ENCODE measurements at regions not wholly inside any gene's neighbourhood (a gene's known extent, or its start where the extent isn't known, plus 50 kb on each side); places are given as distances from the start of the nearest gene placed in this dataset.
"Not testable (repeated sequence)": the region's sequence is repeated elsewhere in the genome, so short reads cannot be mapped to it uniquely, and the experiment has no call there.

DNA sequence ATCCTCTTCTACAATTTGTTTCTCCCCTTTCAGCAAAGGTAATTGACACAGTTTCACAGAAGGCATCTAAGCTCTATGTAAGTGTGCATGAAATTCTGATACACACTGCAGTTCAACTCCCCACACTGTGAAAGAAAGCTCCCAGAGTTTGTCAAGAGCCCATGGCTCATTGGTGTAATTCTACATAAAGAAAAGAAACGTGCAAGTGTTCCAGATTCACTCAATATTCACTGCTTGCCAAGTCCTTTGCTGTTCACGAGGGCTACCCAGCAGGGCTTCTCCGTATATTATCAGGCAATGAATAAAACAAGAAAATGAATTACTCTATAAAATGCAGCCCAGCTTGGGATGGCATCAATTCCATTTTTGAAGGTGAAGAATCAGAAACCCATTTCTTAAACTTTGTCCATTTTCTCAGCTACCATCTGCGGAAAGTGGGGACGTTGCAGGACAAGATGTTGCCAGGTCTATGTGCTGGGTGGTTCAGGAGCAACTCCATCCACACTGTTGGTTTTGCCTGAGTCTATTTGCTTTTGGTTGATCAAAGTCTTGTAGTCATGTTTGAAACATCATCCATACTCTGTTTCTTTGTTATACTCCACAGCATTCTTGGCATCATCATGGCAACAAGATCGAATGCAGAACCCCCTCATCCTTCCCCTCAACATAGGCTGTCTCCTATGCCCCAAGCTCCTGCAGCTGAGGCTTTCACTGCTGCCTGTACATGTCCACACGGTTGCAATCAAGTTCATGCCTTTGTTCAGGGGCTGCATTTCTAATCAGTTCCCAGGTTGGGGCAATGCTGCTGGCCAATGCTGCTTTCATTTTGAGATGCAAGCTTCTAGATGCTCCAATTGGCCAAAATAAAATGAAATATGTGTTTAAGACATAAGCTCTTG is 301.8 kb downstream of the MED10 start:
- no peak for DNase-seq (ENCODE audit: low read depth)

DNA sequence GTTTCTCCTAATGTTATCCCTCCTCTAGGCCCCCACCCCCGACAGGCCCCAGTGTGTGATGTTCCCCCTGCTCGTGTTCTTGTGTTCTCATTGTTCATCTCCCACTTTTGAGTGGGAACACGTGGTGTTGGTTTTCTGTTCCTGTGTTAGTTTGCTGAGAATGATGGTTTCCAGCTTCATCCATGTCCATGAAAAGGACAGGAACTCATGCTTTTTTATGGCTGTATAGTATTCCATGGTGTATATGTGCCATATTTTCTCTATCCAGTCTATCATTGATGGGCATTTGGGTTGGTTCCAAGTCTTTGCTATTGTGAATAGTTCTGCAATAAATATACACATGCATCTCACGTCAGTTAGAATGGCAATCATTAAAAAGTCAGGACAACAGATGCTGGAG is 305.9 kb downstream of the MED10 start:
- not testable (repeated sequence) for DNase-seq (ENCODE audit: low read depth)

DNA sequence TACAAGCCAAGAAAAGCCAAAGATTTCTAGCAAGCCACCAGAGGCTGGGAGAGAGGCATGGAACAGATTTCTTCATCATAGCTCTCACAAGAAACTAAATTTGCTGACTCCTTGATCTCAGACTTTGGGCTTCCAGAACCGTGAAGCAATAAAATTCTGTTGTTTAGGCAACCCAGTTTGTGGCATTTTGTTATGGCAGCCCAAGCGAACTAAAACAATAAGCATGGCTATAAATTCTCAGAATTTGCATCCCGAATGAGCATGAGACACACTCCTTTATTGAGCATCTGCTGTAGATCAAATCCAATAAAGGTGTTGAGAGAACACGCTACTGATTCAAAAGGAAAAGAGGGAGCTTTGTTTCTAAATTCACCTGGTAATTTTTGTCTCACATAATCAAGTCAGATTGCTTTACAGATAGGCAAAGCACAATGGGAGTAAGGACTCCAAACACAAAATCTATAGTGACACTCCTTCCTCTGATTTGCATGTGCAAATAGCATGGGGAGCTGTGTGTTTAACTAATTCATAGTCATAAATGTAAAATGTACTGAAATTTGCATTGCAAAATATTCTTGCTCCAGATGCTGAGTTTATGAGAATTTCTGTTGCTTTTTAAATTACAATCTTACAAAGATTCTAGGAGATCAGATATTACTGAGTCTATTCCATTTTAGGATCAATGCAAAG is 308.7 kb downstream of the MED10 start:
- no peak for DNase-seq (ENCODE audit: low read depth)

DNA sequence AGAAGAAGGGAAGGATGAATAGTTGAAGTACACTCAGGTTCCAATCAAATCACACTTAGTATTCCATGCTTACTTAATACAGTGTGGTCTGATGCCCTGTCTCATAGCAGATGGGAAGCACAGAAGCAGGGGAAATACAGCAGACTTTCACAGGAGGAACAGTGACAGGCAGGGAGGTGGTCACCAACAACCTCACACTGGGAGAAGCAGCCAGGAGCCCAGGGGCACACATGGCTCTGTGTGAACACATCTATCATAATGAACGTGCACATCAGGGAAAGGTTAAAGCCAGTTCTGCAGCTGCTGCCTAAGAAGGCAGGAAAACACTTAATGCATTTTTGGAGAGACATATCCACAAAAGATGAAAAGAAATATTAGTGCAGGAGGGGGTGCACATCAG is 312.3 kb downstream of the MED10 start:
- DNase-seq (ENCODE audit: low read depth), result no peak

DNA sequence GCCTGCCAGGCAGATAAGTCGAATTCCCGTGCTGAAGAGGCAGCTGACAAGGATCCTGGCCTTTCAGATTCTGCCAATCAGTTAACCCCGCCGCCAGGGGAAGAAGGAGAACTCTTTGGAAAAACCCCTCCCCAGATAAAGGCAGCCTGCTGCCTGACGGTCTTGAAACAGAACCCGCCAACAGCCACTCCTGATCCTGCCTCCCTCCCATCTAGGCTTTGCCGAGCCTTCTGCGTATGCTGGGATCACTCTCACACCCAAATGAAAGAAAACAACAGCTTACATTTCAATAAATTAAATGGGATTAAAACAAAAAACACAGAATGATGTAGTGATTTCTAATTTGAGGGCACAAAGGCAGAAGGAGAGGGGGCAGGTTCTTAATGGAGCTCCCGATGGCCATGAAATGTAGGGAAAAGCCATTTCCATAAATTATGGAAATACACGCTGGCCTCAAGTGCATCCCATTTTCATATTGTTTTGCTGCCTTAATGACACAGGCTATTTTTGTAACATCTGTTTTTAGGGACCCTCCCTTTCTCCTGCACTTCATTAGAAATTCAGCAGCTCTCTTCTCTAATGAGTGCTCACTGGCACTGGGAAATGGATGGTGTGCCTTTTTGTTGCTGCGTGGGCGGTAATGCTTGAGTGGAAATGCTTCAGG is 319.1 kb downstream of the MED10 start:
- no peak for DNase-seq (ENCODE audit: low read depth)

DNA sequence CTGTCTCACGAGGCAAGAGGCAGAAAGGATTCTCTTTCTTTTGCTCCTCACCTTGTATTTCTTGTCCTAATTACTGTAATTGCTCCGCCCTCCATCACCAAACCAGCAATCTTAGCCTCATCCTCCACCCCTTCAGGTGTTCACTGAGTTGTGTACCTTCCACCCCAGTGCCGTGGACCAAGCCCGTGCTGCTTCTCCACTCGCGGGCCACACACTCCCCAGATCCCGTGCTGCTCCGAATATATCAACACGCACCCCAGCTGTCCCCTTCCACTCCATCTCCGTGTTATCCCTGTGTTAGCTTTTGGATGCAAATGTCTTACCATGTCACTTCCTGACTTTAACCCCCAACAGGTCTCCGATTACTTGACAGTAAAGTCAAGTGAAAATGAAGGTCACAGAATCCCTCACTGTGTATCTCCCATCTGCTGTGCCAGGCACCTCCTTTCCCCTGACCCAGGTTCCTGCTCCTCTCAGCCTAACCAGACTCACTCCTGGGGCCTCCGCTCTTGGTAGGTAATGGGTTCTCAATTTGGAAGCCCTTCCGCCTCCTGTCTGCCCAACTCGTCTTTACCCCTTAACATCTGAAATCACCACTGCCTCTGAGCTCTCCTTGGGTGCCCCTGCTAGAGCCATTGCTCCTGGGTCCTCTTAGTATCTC is 320.2 kb downstream of the MED10 start:
- DNase-seq (ENCODE audit: low read depth), result no peak

DNA sequence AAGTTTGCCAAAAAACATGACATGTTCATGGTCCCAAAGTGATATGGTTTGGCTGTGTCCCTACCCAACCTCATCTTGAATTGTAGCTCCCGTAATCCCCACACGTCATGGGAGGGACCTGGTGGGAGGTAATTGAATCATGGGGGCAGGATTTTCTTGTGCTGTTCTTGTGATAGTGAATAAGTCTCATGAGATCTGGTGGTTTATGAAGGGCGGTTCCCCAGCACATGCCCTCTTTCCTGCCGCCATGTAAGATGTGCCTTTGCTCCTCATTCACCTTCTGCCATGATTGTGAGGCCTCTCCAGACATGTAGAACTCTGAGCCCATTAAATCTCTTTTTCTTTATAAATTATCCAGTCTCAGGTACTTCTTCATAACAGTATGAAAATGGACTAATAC is 322.1 kb downstream of the MED10 start:
- no peak for DNase-seq (ENCODE audit: low read depth)

DNA sequence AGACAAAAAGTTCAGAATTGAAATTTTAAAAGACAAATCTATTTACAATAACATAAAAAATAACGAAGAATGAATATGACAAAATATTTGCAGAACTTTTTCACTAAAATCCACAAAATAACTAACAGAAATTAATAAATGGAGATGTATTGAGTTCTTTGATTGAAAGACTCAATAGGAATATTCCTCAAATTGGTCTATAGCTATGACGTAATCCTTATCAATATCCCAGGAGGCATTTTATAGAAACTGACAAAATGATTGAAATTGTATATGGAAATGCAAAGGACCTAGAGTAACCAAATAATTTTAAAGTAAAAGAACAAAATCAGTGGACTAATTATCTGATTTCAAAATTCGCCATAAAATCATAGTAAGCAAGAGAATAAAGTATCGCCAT is 328.7 kb downstream of the MED10 start:
- no peak for DNase-seq (ENCODE audit: low read depth)

DNA sequence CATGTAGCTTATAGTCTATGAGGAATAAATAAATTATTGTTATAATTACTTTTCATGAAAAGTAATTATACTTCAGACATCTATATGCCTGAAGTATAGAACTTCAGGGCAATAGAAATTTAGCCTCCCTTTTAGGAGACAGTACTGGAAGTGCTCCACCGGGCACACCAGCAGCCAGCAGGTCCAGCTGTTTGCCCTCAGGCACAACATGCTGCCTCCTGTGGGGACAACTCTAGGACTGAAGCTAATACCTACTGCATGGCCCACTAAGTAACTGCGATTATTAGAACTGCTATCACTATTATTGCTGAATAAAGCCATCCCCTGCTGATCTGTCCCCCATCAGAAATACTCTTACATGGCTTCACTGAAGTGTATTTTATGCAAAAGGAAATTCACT is 329.6 kb downstream of the MED10 start:
- no peak for DNase-seq (ENCODE audit: low read depth)

DNA sequence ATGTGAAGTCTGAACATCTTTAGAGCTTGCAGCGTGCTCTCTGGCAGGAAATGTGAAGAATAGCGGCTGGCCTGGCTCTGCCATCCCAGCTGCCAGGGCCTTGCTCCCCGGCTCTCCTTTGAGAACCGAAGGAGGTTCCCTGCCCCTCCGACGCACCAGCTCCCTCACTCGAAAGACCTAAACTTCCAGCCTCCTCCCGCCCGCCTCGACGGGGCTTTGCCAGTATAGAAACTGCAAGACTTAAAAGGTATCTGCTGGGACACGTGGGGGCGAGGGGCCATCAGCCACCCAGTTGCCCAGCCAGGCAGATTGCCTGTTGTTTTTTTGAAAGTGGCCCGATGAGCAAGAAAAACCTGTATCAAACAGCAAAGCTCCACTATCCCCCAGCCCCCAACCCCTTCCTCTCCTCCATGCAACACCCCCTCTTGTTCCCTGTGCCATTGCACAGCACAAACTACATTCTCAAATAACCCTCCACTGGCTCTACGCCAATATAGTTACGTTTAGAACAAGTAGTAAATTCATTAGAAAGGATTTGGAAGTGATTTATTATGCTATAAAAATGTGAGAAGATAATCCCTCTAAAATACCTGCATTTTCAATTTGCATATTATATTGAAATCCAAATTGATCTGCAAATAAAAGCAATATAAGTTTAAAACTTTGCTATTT is 331.9 kb downstream of the MED10 start:
- DNase-seq (ENCODE audit: low read depth), result no peak

DNA sequence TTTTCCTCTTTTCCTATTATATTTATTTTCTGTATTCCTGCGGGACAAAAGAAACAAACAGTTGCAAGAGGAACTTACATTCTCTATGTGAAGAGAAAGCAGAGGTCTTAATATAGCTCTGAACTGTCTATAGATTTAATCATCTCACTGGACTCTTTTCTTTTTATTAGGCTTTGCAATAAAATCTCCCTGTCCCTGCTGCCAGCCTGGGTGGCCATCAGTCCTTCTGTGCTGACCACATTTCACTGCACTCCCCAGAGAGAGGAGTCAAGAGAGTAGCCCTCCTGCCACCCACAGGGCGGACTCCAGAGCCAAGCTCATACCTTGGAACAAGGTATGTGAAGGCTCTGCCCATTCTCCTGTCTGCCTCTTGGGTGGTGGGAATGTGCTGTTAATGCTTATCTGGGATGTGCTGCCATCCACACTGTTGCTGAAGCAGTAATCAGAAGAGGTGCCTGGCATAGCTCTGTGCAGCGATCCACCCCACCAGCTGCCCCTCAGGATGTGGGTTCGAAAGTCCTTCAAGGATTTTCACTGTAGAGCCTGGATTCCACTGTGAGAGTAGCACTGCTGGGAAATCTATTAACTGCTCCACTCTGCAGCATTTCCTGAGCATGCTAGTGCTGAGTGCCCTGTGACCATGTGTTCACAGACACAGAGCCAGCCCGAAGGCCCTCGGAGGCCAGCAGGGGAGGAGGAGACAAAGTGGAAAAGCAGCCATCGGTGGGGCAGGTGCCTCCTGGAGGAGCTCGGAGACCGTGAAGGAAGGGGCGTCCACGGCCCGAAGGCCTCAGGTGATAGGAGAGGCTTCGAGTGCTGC is 334.6 kb downstream of the MED10 start:
- no peak for DNase-seq (ENCODE audit: low read depth)

DNA sequence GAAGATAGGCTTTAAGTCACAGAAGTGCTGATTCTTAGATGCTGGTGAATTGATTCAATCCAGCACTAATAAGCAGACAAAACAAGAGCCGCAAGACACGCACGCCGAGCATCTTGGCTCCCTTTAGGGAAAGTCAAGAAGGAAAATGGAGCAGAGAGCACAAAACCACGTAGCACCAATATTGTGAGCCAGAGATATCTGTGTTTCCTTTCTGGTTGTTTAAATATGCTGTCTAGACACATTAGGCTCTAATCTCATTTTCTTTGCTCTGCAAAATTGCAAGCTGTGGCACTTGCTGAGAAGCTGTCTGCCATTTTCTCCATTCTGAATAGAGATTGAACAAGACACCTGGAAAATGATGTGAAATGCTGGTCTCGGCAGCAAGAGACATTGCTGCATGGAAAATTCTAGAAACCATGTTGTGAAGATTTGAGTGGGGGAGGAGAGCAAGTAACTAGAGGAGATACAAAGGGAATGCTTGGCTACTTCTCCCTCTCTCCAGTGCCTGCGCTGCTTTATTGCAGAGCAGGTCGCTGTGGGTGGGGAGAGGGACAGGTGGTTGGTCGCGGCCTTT is 336.3 kb downstream of the MED10 start:
- no peak for DNase-seq (ENCODE audit: low read depth)

DNA sequence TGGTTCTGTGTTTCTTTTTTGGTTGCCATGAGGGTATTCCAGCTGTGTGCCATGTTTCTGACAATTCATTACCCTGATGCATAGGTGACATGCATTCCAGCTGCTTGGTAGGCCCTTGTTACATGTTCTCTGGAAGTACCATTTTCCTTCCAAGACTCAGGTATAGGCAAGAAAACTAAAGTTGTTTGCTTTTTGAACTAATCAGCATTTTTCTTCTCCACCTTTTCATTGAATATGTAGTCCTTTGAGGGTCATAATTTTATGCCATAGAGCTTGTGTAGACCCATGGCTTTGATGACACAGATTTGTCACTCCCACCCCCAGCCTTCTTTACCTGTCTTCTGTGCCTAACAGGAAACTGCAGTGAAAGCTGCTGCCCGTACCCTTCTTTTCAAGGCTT is 339.2 kb downstream of the MED10 start:
- DNase-seq (ENCODE audit: low read depth), result no peak

DNA sequence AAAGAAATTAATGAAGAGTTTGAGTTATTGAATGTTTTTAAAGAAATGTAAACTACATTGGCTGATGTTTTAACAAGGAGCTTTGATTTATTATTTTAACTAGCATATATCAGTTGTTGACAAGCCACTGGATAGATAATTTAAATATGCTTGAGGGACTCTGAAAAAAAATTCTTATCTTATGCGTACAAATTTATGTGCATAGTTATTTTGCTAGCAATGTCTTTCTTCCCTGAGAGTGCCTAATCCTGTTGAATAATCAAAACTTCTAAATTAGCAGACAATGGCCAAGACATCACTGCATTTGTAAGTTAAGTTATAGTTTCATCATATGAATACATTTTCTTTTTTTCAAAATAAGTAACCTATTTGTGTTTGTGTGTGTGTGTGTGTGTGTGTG is 342.3 kb downstream of the MED10 start:
- no peak for DNase-seq (ENCODE audit: low read depth)

DNA sequence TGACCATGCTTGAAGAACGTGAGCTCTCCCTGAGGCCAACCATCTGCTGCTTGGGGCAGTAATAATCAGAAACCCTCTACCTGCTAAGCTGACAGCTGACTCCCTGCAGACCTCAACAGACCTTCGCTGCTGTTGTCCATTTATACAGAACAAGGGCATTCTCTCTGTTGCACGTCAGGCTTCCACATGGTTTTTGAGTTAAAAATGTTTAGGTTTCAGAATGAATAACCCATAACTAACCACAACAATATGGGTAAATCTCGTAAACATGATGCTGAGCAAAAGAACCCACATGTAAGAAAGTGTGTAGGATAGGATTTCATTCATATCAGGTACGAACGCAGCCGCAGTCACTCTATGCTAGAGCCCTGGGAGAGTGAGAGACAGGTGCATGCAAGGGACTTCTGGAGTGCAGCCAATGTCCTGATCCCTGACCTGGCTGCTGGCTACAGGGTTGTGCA is 348.5 kb downstream of the MED10 start:
- no peak for DNase-seq (ENCODE audit: low read depth)

DNA sequence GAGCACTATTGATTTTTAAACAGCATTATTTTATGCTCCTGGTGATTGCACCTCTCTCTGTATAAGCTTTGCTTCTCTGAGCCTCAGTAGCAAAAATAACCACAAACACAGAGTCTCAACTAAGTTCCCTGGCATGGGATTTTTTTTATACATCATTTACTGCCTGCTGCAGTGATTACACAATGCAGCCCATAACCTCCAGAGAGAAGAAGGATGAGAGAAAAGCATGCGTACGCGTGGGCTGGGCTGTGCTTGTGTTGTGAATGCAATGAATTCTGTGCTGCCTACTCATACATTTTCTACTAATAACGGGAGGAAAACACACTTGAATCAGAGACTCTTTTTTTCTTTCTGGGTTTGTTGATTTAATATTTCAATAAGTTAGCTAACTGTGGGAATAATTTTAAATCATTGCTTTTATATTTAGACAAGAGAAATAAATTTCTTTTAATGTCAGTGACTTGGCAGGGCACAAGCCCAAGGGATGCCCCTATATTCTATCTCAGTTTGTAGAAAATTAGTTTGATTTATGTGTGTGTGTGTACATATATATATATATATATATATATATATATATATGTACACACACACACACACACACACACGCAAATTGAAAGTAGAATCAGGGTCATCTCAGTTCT is 351.5 kb downstream of the MED10 start:
- DNase-seq (ENCODE audit: low read depth), result no peak

DNA sequence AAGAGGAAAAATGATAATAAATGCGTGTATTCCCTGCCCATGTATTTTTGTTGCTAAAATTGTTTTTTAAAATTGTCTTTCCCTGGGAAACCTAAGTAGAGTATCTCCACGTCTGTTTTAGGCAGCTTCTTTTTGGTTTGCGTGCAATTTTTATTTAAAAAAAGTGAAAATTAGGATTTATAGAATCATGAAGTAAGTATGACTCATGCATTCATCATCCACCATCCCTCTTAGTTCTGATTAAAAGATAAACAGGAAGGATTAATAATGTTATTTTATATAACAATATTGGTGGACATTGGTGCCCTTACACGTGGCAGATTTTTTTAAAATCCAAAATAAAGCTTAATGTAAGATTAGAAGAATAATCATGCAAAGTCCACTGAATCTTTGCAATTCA is 358.7 kb downstream of the MED10 start:
- DNase-seq (ENCODE audit: low read depth), result no peak

DNA sequence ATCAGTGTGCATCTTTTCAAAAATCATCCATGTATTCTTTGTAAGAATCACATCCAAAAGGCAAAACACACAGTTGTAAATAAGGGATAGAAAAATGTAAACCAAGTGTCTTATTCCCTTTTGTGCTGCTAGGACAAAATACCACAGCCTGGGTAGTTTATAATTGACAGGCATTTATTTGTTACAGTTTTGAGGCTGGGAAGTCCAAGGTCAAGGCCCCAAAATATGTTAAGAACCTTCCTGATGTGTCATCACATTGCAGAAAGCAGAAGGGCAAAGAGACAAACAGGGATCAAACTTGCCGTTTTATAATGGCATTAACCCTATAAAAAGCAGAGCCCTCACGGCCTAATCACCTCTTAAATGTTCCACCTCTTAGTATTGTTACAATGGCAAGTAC is 364.8 kb downstream of the MED10 start:
- no peak for DNase-seq (ENCODE audit: low read depth)

DNA sequence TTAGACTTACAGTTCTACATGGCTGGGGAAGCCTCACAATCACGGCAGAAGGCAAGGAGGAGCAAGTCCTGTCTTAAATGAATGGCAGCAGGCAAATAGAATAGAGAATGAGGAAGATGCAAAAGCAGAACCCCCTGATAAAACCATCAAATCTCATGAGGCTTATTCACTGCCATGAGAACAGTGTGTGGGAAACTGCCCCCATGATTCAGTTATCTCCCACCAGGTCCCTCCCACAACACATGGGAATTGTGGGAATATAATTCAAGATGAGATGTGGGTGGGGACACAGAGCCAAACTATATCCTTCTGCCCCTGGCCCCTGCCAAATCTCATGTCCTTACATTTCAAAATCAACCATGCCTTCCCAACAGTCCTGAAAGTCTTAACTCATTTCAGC is 367.1 kb downstream of the MED10 start:
- DNase-seq (ENCODE audit: low read depth), result no peak

DNA sequence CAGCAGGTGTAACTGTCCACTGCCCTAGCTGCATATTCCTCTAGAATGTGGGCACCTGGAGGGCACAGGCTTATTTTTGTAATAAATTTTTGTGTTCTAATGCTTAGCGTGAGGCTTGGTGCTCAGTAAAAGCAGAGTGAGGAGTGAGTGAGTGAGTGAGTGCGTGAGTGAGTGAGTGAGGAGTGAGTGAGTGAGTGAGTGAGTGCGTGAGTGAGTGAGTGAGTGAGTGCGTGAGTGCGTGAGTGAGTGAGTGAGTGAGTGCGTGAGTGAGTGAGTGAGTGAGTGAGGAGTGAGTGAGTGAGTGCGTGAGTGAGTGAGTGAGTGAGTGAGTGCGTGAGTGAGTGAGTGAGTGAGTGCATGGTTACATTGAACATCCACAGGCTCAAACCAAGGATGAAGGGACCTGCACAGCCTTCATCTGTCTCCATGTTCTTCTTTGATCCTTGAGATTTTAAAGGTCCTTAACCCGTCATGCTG is 371.5 kb downstream of the MED10 start:
- DNase-seq (ENCODE audit: low read depth), result no peak

All from iris pigment epithelial cell (primary cell).